HG03565 (cell line): ENCODE measurements at regions not wholly inside any gene's neighbourhood (a gene's known extent, or its start where the extent isn't known, plus 50 kb on each side); places are given as distances from the start of the nearest gene placed in this dataset.

Source experiments
- ATAC-seq: cut with Tn5 transposase; IDR thresholded peaks from one replicate; pipeline ENCODE4 v1.9.1; 2021; ENCODE audit warnings: mild to moderate bottlenecking, moderate library complexity; ENCODE audit not compliant: unreplicated experiment

DNA sequence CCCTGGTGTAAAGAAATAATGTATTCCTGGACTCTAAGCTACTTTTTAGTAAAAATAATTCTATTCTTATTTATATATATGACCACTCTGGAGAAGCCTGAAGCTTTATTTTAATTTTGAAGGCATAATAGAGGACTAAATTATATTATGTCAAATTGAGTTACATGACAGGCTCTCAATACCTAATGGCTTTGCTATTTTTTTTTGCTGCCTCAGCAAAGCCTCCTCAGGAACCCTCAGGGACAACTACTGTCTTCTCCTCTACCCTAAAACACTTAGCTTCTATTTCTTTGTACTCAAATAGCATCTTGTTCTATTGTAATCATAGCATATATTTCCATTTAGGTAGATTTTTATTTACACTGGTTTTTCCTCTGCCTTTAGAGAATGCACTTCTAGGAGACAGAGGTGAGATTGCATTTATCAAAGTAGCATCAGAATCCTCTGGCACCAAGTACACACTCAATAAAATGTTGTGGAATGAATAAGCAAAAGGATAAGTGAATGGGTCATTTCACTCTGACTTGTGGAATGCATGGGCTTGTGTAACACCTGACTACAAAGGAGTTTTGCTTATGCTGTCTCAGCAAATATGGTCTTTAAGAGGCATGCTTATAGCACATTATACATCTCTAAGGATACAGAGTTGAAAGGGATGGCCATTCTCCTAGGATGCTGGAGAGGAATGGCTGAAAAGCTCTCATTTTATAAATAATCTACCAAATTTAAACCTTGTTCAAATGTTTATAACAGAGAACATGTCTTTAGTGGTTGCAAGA, 605.2 kb downstream of the KCNJ2 start:
- ATAC-seq, result no peak

DNA sequence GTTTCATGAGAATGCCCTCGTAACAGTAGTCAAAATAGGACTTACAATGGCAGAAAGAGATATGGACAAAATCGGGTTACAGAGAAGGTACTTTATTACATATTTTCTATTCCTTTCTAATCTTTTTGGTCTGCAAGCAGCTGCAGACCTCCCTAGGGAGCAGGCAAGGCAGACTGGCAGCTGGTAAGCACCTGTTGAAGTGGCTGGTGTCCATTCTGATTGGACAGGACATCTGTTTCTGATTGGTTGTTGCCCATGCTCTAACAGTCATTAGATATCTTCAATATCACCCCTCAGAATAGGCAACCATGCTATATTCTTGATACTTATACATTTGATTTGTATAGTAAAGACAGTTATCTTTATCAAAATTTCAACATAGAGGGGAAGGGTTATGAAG, 606.3 kb downstream of the KCNJ2 start:
- ATAC-seq, result no peak

DNA sequence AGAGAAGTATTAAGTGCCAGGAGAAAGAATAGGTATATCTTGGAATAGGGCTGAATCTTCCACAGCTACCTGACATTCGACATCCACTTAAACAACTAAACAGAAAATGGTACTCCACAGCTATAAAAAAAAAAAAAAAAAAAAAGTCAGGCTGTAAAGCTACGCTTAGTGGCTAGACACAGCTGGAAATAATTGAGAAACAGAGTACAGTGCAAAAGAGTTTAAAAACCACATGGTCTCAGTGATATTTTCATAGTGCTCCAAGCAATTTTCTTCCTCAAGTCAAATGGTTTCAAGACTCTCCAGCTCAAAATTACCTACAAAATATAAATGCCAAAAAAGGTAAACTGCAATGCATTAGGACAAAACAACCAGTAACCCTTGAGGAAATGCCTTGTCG, 607.1 kb downstream of the KCNJ2 start:
- ATAC-seq, result no peak

- ATAC-seq, result no peak
Observed at GRCh38 chr17:70780031-70780430, 610.7 kb downstream of the KCNJ2 start.

- no peak for ATAC-seq
Observed at GRCh38 chr17:70786081-70786480, 616.7 kb downstream of the KCNJ2 start.

- ATAC-seq, result no peak
Observed at GRCh38 chr17:70787721-70788300, 618.5 kb downstream of the KCNJ2 start.

DNA sequence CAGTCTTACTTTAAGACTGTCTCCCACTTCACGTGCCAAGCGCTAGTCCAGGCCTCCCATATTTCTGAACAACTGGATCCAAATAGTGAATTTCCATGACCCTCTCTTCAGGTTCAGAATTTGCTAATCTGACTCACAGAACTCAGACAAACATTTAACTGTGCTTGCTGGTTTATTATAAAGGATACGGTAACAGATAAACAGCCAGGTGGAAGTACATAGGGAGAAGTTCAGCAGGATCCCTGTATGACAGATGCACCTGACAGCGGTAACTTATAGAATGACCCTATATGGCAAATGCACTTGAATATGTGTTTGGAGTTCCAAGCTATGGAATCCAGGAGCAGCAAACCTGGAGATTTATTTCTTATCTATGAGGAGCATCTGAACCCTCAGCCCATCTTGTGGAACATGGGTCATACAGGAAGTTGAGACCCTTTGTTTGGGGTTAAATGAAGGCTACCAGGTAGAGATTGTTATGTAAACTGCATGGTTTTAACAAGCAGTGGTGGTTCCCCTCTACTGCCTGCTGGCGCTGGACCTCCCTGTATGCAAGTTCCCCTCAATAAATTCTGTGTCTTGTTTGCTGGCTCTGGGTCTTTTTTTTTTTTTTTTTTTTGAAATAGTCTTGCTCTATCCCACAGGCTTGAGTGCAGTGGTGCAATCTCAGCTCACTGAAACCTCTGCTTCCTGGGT, 622.6 kb downstream of the KCNJ2 start:
- no peak for ATAC-seq

GRCh38 chr17:70794738-70795137, 625.4 kb downstream of the KCNJ2 start:
- no peak for ATAC-seq

DNA sequence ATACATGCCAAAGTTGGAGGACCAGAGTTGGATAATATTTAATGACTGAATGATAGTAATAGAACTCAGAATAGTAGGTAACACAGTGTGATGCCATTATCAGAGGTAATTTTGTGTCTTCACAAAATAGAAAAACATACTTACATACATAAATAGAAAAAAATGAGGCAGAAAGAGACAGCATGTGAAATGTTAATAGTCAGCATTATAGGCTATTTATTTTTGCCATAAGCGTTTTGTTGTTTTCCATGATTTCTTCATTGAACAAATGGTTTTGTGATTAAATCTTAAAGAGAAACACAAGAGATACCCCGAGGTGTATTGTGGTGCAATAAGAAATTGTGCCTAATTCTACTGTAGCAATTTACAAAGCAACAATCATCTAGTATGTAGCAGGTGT, 626.3 kb downstream of the KCNJ2 start:
- no peak for ATAC-seq

GRCh38 chr17:70796757-70797156, 627.4 kb downstream of the KCNJ2 start:
- ATAC-seq, result no peak

DNA sequence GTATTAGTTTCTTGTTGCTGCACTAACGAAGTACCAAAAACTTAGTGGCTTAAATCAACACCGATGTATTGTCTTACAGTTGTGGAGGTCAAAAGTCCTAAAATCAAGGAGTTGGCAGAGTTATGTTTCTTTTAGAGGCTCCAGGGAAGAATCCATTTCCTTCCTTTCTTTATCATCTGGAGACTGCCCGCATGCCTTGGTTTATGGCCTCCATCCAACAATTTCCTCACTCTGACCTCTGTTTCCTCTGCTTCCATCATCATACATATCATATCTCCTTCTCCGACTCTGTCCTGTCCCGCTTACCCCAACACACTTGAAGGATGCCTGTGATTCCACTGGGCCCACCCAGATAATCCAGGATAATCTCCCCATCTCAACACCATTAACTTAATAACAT, 627.8 kb downstream of the KCNJ2 start:
- no peak for ATAC-seq

GRCh38 chr17:70804161-70804560, 634.8 kb downstream of the KCNJ2 start:
- no peak for ATAC-seq

- no peak for ATAC-seq
Observed at GRCh38 chr17:70808596-70808995, 639.3 kb downstream of the KCNJ2 start.

DNA sequence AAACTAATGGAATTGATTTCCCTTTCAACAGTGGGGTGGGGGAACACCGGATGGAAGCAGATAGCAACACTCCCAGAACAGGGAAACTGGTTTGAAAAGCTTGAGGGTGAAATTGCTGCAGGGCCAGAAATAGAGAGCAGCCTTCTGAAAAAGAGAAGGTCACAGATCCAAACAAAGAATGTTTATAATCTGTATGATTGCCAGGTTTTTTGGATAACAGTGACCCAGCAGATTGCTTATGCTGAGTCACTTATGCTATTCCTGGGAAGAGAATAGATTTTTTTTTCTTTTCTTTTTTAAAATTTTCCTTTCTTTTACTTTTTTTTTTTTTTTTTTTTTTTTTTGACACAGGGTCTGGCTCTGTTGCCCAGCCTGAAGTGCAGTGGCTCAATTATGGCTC, 641.3 kb downstream of the KCNJ2 start:
- no peak for ATAC-seq

GRCh38 chr17:70813355-70813930, 644.1 kb downstream of the KCNJ2 start:
- ATAC-seq, result no peak

DNA sequence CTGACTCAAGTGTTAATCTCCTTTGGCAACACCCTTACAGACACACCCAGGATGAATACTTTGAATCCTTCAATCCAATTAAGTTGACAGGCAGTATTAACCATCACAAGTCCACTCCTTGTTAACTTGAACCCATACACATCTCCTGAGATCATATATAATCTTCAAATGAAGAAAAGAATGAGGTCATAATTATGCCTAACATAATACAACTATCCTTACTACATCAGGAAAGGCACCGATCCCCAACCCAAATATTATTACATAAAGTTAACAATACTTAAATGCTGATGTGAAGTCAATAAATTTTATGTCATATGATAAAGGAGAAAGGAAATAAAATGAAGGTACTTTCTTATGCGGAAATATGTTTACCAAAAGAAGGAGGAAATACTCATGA, 649.9 kb downstream of the KCNJ2 start:
- ATAC-seq, result no peak

GRCh38 chr17:70820276-70820675, 650.9 kb downstream of the KCNJ2 start:
- ATAC-seq, result no peak

- ATAC-seq, result no peak
Observed at GRCh38 chr17:70825321-70826125, 656.2 kb downstream of the KCNJ2 start.

DNA sequence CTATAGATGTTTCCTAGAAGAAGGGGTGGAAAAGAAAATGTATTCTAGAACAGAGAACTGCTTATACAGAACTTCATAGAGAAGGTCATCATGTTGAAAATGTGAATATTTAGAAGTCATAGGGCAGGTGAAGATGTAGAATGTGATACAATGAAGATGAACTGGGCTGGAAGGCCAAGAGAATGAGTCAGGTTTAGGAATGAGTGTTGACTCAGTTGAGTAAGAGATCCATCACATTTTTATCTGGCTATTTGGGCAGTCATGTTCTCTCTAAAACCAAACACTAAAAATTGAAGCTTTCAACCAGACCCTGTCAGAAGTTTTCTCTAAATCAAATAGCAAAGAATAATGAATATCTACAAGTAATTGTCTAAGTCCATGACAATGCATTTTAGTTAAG, 660.5 kb downstream of the KCNJ2 start:
- ATAC-seq, result no peak

- no peak for ATAC-seq
Observed at GRCh38 chr17:70834039-70834438, 664.7 kb downstream of the KCNJ2 start.

- no peak for ATAC-seq
Observed at GRCh38 chr17:70848785-70849184, 679.5 kb downstream of the KCNJ2 start.
